GM19240 (cell line): ENCODE measurements at regions not wholly inside any gene's neighbourhood (a gene's known extent, or its start where the extent isn't known, plus 50 kb on each side); places are given as distances from the start of the nearest gene placed in this dataset.

Experiments
- DNase-seq: peaks from one replicate; pipeline ENCODE4 v3.0.0; 2011; ENCODE audit warnings: low spot score; ENCODE audit not compliant: insufficient read length

- no peak for DNase-seq
Observed at GRCh38 chr11:112400476-112401014, 139.9 kb upstream of the PLET1 start.

DNA sequence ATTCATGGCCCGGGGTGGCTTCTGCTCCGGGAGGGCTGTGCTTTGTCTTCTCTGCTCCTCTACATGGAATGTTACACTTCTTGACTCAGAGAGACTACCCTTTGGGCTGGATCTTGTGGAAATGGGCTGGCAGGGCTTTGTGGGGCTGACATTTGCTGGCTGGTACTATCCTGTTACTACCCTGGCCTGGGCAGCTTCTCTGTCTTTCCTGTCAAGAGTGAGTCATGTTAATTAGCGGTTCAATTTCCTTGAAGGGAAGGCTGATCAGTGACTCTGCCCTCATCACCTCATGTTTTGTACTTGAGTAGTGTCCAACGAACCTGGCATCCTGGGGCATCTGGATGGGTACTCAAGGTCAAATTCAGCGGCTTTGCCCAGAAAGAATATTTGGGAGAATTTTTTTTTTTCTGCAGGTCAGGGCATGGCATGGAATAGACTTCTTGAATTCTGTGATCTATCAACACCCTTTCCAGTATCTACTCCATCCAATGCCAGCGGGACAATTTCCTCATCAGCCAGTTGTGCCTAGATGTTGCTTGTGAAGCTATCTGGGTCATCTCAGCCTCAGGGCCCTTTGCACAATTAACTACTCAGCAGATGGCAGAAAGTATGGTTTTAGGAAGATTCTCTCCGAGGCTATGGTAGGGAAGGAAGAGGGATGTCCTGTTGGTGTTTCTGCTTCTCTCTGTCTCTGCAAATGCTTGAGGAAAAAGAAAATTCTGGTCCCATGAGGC is 140.5 kb upstream of the PLET1 start:
- DNase-seq: no peak

GRCh38 chr11:112403432-112403831 is 142.8 kb upstream of the PLET1 start:
- DNase-seq: no peak

- no peak for DNase-seq
Observed at GRCh38 chr11:112404112-112404511, 143.5 kb upstream of the PLET1 start.

DNA sequence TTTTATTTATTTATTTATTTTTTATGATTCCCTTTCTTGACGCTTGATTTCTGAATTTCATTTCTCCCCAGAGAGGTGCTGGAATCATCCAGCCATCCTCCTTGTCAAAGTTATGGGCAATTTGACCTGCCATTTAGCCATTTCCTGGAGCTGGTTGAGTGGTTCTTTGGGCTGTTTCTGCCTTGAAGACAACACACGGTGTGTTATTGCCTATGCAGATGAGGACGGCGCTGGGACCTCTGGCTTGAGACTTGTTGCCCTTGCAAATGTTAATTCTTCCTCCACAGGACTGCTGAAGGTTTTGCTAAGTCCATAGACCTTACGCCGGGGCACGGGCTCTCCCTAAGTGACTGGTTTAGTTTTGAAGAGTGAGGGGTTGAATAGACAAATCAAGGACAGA is 147.9 kb upstream of the PLET1 start:
- no peak for DNase-seq

DNA sequence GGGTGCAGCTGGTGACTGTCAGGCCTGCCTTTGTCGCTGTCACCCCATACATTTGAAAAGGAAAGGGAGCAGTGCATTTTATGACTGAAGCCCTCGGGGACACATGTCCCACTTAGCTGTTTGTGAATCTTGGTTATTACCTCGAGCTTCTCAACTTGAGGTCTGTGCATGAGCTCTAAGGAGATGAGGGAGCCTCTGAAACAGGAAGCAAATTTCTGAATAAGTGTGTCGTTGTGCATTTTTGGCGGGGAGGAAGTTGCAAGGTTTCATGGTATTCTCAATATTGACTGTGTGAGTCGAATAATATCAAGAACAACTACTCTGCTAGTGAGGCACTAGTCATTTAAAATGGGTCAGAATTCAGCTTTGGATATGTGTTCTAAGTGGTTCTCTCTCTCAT is 149.7 kb upstream of the PLET1 start:
- no peak for DNase-seq

DNA sequence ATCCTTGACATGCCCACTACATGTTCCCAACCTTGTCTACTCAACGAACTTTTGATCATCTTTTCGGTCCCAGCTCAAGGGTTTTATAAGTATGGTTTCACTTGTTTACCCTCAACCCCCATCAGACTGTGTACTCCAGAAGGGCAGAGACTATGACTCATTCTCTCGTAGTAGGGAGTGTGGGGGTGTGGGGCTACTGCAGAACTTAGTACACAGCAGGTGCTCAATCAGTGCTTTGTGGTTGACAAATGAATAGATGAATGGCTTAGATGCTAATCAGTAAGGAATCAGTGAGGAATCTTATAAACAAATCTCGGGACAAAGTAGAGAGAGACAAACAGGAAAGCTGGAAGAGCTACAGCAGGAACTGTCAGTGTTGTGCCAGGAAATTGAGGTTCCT is 151.7 kb upstream of the PLET1 start:
- DNase-seq: no peak

- no peak for DNase-seq
Observed at GRCh38 chr11:112417339-112417738, 156.7 kb upstream of the PLET1 start.

DNA sequence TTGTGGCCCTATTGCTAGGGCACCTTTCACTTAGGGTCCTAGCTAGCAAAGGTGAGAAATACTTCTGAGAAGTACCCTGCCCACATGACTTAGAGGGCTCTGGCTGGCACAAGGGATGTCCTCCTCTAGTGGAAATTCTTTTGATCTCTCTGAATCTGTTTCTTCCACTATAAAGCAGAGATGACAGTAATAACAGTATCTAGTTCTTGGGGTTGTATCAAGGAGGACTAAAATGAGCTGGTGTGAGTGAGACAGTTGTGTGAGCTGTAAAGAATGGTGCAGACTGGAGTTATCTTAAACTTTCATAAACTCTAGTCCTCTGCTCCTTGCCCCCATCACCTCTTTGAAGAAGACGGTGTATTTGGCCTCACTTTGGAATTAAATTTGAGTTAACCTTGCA is 157.8 kb upstream of the PLET1 start:
- DNase-seq: no peak

- DNase-seq: no peak
Observed at GRCh38 chr11:112421879-112422278, 161.2 kb upstream of the PLET1 start.

GRCh38 chr11:112425121-112425520 is 164.5 kb upstream of the PLET1 start:
- DNase-seq: no peak

GRCh38 chr11:112437096-112437495 is 176.4 kb upstream of the PLET1 start:
- no peak for DNase-seq

- DNase-seq: no peak
Observed at GRCh38 chr11:112439614-112440013, 179.0 kb upstream of the PLET1 start.

GRCh38 chr11:112440518-112440917 is 179.9 kb upstream of the PLET1 start:
- DNase-seq: no peak

DNA sequence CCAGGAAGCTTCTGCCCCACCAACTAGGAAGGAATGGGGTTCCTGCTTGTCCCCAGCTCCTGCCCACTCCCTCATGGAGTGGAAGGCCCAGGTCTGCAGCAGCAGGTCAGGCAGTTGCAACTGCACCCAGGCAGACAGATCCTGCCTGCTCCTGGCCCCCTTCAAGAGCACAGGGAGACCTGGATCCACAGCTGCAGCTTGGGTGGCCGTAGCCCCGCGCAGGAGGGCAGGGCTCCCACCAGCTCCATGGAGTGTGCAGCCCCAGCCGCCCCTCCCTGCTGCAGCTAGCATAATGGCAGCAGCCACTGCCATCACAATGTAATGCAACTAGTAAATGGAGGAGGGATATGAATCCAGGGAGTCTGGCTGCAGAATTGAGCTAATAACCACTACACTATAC is 187.5 kb upstream of the PLET1 start:
- DNase-seq: no peak

DNA sequence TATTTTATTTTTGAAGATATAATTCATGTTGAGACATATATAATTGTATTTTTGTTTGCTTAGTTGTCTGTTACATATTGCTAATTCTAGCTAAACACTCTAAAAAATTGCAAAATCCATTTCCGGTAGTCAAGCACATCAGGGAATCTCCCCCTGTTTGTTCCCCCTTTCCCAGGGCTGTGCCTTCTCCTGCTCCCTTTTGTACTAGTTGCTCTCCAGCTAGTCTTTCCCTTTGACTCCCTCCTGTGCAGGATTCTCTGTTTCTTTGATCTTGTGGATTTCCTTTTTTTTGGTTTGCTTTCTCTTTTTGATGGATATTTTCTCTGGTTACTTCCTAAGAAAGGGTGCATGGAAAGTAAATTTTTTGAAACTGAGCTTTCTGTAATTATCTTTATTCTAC is 188.1 kb upstream of the PLET1 start:
- DNase-seq: no peak

DNA sequence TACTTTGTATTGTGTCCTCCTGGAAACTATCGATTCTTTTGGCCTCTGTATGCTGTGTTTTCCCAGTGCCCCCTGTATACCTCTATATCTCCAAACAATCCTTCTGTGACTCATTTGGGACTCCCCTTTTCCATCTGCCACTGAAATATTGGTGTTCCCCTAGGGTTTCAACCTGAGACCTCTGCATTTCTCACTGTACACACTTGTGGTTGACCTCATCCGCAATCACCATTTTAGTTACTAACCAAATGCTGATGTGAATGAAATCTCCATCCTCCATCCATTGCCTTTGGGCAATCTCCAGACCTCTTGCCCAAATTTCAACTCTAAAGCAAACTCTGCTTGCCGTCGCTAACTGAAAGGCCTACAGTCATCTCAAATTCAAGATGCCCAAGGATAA is 190.6 kb upstream of the PLET1 start:
- DNase-seq: no peak

- DNase-seq: peak; percentile 24
Observed at GRCh38 chr11:112453601-112454577, 193.2 kb upstream of the PLET1 start.

DNA sequence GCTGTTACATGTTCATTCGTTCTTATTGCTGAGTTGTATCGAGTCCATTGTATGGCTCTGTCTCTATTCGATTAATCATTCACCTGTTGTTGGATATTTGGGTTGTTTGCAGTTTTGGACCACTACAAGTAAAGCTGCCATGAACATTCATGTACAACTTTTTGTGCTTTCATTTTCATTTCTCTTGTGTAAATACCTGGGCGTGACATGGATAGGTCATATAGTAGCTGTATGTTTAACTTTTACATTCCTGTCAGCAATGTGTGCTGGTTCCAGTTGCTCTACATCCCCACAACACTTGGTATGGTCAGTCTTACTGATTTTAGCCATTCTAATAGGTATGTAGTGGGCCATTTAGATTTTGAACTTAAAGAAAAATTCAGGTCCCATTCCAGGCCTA is 194.2 kb upstream of the PLET1 start:
- no peak for DNase-seq

- DNase-seq: no peak
Observed at GRCh38 chr11:112455791-112456190, 195.1 kb upstream of the PLET1 start.

DNA sequence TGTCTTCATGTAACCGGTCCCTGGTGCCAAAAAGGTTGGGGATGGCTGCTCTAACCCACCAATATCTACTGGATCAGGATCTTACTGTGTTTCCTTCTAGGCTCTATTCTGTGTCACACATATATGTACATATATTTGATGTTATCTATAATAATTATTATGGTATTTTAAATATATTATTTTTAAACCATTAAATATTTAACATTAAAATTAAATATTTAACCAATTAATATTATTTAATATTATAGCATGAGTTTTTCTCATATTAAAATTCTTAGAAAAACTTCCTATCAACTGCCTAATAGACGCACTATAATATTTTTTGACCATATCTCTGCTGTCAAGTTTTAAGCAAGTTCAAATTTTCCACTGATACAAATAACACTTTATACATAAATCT is 196.9 kb upstream of the PLET1 start:
- DNase-seq: no peak

DNA sequence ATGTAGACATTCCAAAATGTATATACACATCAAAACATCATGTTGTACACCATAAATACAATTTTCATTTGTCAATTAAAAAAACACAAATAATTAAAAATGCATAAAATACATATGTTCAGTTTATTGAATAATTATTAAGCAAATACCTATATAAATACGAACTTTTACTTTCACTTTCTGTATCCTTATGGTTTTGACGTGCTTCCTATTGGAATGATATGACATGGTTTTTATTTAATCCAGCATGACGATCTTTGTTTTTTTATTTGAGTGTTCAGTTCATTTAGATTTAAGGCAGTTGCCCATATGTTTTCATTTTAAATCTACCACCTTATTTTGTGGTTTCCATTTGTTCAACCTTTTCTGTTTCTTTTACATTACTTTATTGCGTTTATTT is 198.3 kb upstream of the PLET1 start:
- no peak for DNase-seq
